GM23338 (cell line): ENCODE measurements at regions not wholly inside any gene's neighbourhood (a gene's known extent, or its start where the extent isn't known, plus 50 kb on each side); places are given as distances from the start of the nearest gene placed in this dataset.

Experiments
- ATAC-seq: fragments of 200-7000 bp; cut with Tn5 transposase; 3 replicates; pipeline ENCODE4 v1.9.1; 2020
- DNase-seq: peaks from one replicate; pipeline ENCODE4 v3.0.0-alpha.2; 2015; ENCODE audit warnings: low spot score
- H2AFZ ChIP-seq: fragments of 200-600 bp; sonication (generic); 2 replicates; pipeline ENCODE4 v1.8.0; 2016; ENCODE audit warnings: antibody characterized with exemption, mild to moderate bottlenecking, moderate library complexity
- H3F3A ChIP-seq: fragments of 200-600 bp; sonication (generic); replicated peaks from 2 replicates; pipeline ENCODE4 v1.8.0; 2017; ENCODE audit warnings: antibody characterized with exemption, mixed run types, low read depth
- H3K27ac ChIP-seq: fragments of 200-600 bp; sonication (generic); 2 replicates; pipeline ENCODE4 v1.6.1; 2016; ENCODE audit warnings: low read depth
- H3K27me3 ChIP-seq: fragments of 200-600 bp; sonication (generic); 2 replicates; pipeline ENCODE4 v1.8.0; 2016; ENCODE audit warnings: mild to moderate bottlenecking, mixed run types, moderate library complexity; ENCODE audit not compliant: insufficient read depth
- H3K36me3 ChIP-seq: fragments of 200-600 bp; sonication (generic); 2 replicates; pipeline ENCODE4 v1.8.0; 2016; ENCODE audit warnings: mild to moderate bottlenecking; ENCODE audit not compliant: insufficient read depth
- H3K4me1 ChIP-seq: fragments of 200-600 bp; sonication (generic); 2 replicates; pipeline ENCODE4 v1.8.0; 2016; ENCODE audit warnings: mild to moderate bottlenecking, moderate library complexity; ENCODE audit not compliant: insufficient read depth
- H3K4me2 ChIP-seq: fragments of 200-600 bp; sonication (generic); 2 replicates; pipeline ENCODE4 v1.7.1; 2017; ENCODE audit warnings: mixed run types
- H3K4me3 ChIP-seq: fragments of 200-600 bp; sonication (generic); 2 replicates; pipeline ENCODE4 v1.6.1; 2016; ENCODE audit warnings: mixed run types
- H3K79me2 ChIP-seq: fragments of 200-600 bp; sonication (generic); replicated peaks from 2 replicates; pipeline ENCODE4 v1.8.0; 2017; ENCODE audit warnings: mild to moderate bottlenecking; ENCODE audit not compliant: insufficient read depth
- H3K9me2 ChIP-seq: fragments of 200-600 bp; sonication (generic); 2 replicates; pipeline ENCODE4 v1.8.0; 2017; ENCODE audit not compliant: insufficient read depth
- H4K20me1 ChIP-seq: fragments of 200-600 bp; sonication (generic); replicated peaks from 2 replicates; pipeline ENCODE4 v1.8.0; 2017; ENCODE audit warnings: mild to moderate bottlenecking; ENCODE audit not compliant: insufficient read depth
- H3K27ac Mint-ChIP-seq: 2 replicates; pipeline ENCODE4 v1.8.0; 2020; ENCODE audit warnings: inconsistent platforms, mild to moderate bottlenecking, moderate library complexity, mixed read lengths
- H3K27me3 Mint-ChIP-seq: 3 replicates; pipeline ENCODE4 v1.8.0; 2022; ENCODE audit warnings: low read depth, mild to moderate bottlenecking, moderate library complexity, mixed read lengths, inconsistent platforms; ENCODE audit not compliant: insufficient read depth, poor library complexity
- H3K36me3 Mint-ChIP-seq: 3 replicates; pipeline ENCODE4 v1.8.0; 2021; ENCODE audit warnings: low read depth, mild to moderate bottlenecking, inconsistent platforms, moderate library complexity, mixed read lengths
- H3K4me1 Mint-ChIP-seq: 3 replicates; pipeline ENCODE4 v1.8.0; 2020; ENCODE audit warnings: mild to moderate bottlenecking, inconsistent platforms, mixed read lengths
- H3K4me3 Mint-ChIP-seq: 3 replicates; pipeline ENCODE4 v1.8.0; 2021; ENCODE audit warnings: moderate library complexity, mild to moderate bottlenecking, inconsistent platforms, mixed read lengths
- H3K9me3 Mint-ChIP-seq: 3 replicates; pipeline ENCODE4 v1.8.0; 2020; ENCODE audit warnings: moderate library complexity, mild to moderate bottlenecking, inconsistent platforms, mixed read lengths
- CTCF ChIP-seq, 2 experiments: fragments of 200-600 bp in 1 of 2; sonication (generic) in 1 of 2; conservative IDR thresholded peaks; 2 replicates each; pipeline versions ENCODE4 v1.5.1 to v1.6.1; 2016 to 2017; ENCODE audit warnings: antibody characterized with exemption in 2 of 2, low read depth in 2 of 2, mild to moderate bottlenecking in 2 of 2, moderate library complexity in 1 of 2
- EZH2phosphoT487 ChIP-seq: fragments of 200-600 bp; sonication (generic); IDR thresholded peaks from one replicate; pipeline ENCODE4 v1.8.1; 2018; ENCODE audit warnings: antibody characterized with exemption; ENCODE audit not compliant: unreplicated experiment
- JUNB ChIP-seq: IDR thresholded peaks from one replicate; pipeline ENCODE4 v1.6.1; 2016; ENCODE audit warnings: antibody characterized with exemption; ENCODE audit not compliant: unreplicated experiment
- NANOG ChIP-seq: IDR thresholded peaks from 2 replicates; pipeline ENCODE4 v1.6.1; 2016; ENCODE audit warnings: antibody characterized with exemption, borderline replicate concordance
- ZNF114 ChIP-seq: fragments of 250-450 bp; sonication (Bioruptor Pico); IDR thresholded peaks from 2 replicates; pipeline ENCODE4 v1.5.0; 2020; ENCODE audit warnings: mild to moderate bottlenecking, moderate library complexity

- H3K4me1 ChIP-seq = no peaks in the 10 kb centered on the region
- Mint-ChIP-seq H3K9me3 (peaks cover 6% of the 10 kb centered on the region; the same call in 1 of the 3 replicates), H3K27me3 (peaks cover 33% of the 10 kb centered on the region), H3K4me1 (peaks cover 7% of the 10 kb centered on the region), H3K27ac (no peak overlapping the region), H3K4me3 (peak overlapping the region; percentile 82), H3K36me3 (0 out of 3 replicates have a peak, but pooled peaks cover 3% of the 10 kb centered on the region)
- H3F3A ChIP-seq = peaks cover 4% of the 10 kb centered on the region; the same call in 1 of the 2 replicates
- H3K27me3 ChIP-seq = peaks cover 46% of the 10 kb centered on the region
- H3K9me2 ChIP-seq = no peaks in the 10 kb centered on the region
- peak; percentile 79 to 89 for TF ChIP-seq CTCF (conservative IDR thresholded peaks at IDR 0.05; ENCODE audit: low read depth in 2 of 2)
- TF ChIP-seq NANOG = no peak
- H3K4me2 ChIP-seq = peak overlapping the region; percentile 63
- no peaks in the 10 kb centered on the region for H4K20me1 ChIP-seq
- DNase-seq = peak; percentile 86
- no peaks in the 10 kb centered on the region for H3K79me2 ChIP-seq
- no peaks in the 10 kb centered on the region for H3K36me3 ChIP-seq
- H2AFZ ChIP-seq = peak overlapping the region; percentile 0
- peak overlapping the region; percentile 52 for H3K4me3 ChIP-seq
- ATAC-seq = peak; percentile 77
- H3K27ac ChIP-seq = no peak overlapping the region
Observed at GRCh38 chr2:106582148-106583143, 95.3 kb downstream of the CD8B2 start.

- ATAC-seq = peak; percentile 74
- H3K27me3 Mint-ChIP-seq = peaks cover 35% of the 10 kb centered on the region
- peak; percentile 59 for DNase-seq
Observed at GRCh38 chr2:106584304-106584954, 97.3 kb downstream of the CD8B2 start.

More at GRCh38 chr2:106584304-106584954, 97.3 kb downstream of the CD8B2 start:
- no peaks in the 10 kb centered on the region for H4K20me1 ChIP-seq
- Mint-ChIP-seq H3K4me1 (peaks cover 7% of the 10 kb centered on the region), H3K9me3 (peaks cover 6% of the 10 kb centered on the region; the same call in 1 of the 3 replicates), H3K36me3 (0 out of 3 replicates have a peak, but pooled peaks cover 3% of the 10 kb centered on the region), H3K4me3 (peak overlapping the region; percentile 42; the same call in 2 of the 3 replicates), H3K27ac (no peak overlapping the region)
- peak overlapping the region; percentile 96 for H2AFZ ChIP-seq
- no peak for TF ChIP-seq ZNF114 (CRISPR knock-in tag)
- no peak for TF ChIP-seq EZH2phosphoT487
- TF ChIP-seq CTCF (conservative IDR thresholded peaks at IDR 0.05; ENCODE audit: low read depth in 2 of 2) = no peak
- TF ChIP-seq JUNB = no peak
- peaks cover 4% of the 10 kb centered on the region; the same call in 1 of the 2 replicates for H3F3A ChIP-seq
- peak overlapping the region; percentile 79 for H3K4me2 ChIP-seq
- peak overlapping the region; percentile 57 for H3K4me3 ChIP-seq
- H3K27ac ChIP-seq = no peak overlapping the region
- H3K27me3 ChIP-seq = peaks cover 46% of the 10 kb centered on the region
- no peaks in the 10 kb centered on the region for H3K36me3 ChIP-seq
- H3K4me1 ChIP-seq = no peaks in the 10 kb centered on the region
- H3K9me2 ChIP-seq = no peaks in the 10 kb centered on the region
- H3K79me2 ChIP-seq = no peaks in the 10 kb centered on the region
